Smooth muscle cell (in vitro differentiated cells): ENCODE measurements at regions not wholly inside any gene's neighbourhood (a gene's known extent, or its start where the extent isn't known, plus 50 kb on each side); places are given as distances from the start of the nearest gene placed in this dataset.
A peak's percentile ranks its signal among the peaks of the same experiment; 100 is the strongest.

Source experiments
- DNase-seq: peaks from one replicate; lab custom pipeline; 2025; ENCODE audit not compliant: unreplicated experiment; lab: John Stamatoyannopoulos, UW
- H2AFZ ChIP-seq: fragments of 200-600 bp; sonication (generic); 2 replicates; pipeline ENCODE4 v1.6.0; 2016; ENCODE audit warnings: antibody characterized with exemption, low read depth, mild to moderate bottlenecking
- H3F3A ChIP-seq: fragments of 200-600 bp; sonication (generic); 2 replicates; pipeline ENCODE4 v1.6.0; 2017; ENCODE audit warnings: antibody characterized with exemption, low read depth
- H3K27ac ChIP-seq: fragments of 200-600 bp; sonication (generic); 2 replicates; pipeline ENCODE4 v1.5.1; 2016; ENCODE audit warnings: low read depth, mild to moderate bottlenecking
- H3K27me3 ChIP-seq: fragments of 200-600 bp; sonication (generic); 2 replicates; pipeline ENCODE4 v1.6.1; 2016; ENCODE audit warnings: low read depth, mild to moderate bottlenecking
- H3K36me3 ChIP-seq: fragments of 200-600 bp; sonication (generic); 2 replicates; pipeline ENCODE4 v1.5.1; 2016; ENCODE audit warnings: low read depth
- H3K4me1 ChIP-seq: fragments of 200-600 bp; sonication (generic); 2 replicates; pipeline ENCODE4 v1.5.1; 2016; ENCODE audit warnings: low read depth
- H3K4me2 ChIP-seq: fragments of 200-600 bp; sonication (generic); 2 replicates; pipeline ENCODE4 v1.6.0; 2016; ENCODE audit warnings: mild to moderate bottlenecking
- H3K4me3 ChIP-seq: fragments of 200-600 bp; sonication (generic); 2 replicates; pipeline ENCODE4 v1.5.1; 2016; ENCODE audit warnings: mild to moderate bottlenecking
- H3K79me2 ChIP-seq: fragments of 200-600 bp; sonication (generic); 2 replicates; pipeline ENCODE4 v1.6.0; 2016; ENCODE audit warnings: low read depth, mild to moderate bottlenecking
- H3K9ac ChIP-seq: fragments of 200-600 bp; sonication (generic); 2 replicates; pipeline ENCODE4 v1.6.0; 2016; ENCODE audit warnings: low read depth
- H3K9me3 ChIP-seq: fragments of 200-600 bp; sonication (generic); replicated peaks from 2 replicates; pipeline ENCODE4 v1.5.1; 2016; ENCODE audit warnings: low read depth
- H4K20me1 ChIP-seq: fragments of 200-600 bp; sonication (generic); 2 replicates; pipeline ENCODE4 v1.6.0; 2016; ENCODE audit warnings: low read depth
- WGBS: methylation state at CpG from one replicate; pipeline ENCODE4 v1.1.7; 2016; ENCODE audit warnings: low lambda C conversion rate; 5-methylcytosine and 5-hydroxymethylcytosine counted together
- TF ChIP-seq, protein P1 (sequence below): fragments of 200-600 bp; sonication (generic); IDR thresholded peaks from 2 replicates; pipeline ENCODE4 v1.5.1; 2017; ENCODE audit warnings: borderline replicate concordance, mild to moderate bottlenecking, antibody characterized with exemption; ENCODE audit not compliant: insufficient read depth, poor library complexity, severe bottlenecking

DNA sequence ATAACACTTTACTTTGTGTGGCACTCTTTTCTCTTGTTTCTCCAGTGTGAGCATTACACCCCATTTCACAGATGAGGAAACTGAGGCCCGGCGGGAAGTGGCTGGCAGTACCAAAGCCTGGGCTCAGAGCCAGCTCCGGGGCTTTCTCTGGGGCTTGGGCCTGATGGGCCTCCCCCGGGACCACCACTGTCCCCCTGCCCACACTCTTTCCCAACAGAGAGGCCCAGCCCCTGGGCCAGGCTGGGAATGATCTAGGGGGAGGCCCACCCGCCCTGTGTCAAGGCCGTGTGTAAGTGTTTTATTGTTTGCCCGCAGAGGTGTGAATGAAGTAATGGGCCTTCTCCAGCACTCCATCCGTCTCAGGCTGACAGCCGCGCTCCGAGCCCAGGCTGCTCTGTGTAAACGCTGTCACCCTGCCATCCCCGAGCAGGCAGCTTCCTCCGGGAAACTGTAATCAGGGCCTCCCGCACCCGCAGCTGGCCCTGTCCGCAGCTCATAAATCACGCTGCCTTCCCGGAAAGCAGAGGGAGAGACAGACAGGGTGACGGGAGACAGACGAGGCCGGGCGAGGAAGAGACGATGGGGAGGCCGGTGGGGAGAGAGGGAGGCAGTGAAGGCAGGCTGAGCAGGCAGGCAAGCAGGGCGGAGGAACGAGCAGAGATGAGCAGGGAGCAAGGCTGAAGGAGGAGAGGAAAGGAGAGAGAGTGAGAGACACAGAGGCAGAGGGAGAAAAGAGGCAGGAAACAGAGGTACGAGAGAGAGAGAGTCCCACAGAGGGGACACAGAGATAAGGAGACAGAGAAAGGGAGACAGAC, 109.7 kb upstream of the ZBTB40 start:
- TF ChIP-seq, protein P1, sequence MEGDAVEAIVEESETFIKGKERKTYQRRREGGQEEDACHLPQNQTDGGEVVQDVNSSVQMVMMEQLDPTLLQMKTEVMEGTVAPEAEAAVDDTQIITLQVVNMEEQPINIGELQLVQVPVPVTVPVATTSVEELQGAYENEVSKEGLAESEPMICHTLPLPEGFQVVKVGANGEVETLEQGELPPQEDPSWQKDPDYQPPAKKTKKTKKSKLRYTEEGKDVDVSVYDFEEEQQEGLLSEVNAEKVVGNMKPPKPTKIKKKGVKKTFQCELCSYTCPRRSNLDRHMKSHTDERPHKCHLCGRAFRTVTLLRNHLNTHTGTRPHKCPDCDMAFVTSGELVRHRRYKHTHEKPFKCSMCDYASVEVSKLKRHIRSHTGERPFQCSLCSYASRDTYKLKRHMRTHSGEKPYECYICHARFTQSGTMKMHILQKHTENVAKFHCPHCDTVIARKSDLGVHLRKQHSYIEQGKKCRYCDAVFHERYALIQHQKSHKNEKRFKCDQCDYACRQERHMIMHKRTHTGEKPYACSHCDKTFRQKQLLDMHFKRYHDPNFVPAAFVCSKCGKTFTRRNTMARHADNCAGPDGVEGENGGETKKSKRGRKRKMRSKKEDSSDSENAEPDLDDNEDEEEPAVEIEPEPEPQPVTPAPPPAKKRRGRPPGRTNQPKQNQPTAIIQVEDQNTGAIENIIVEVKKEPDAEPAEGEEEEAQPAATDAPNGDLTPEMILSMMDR = no peak
- Histone ChIP-seq H3F3A (no peaks in the 10 kb centered on the region), H3K4me2 (peak overlapping the region; percentile 68), H3K4me3 (peak overlapping the region; percentile 23), H3K9ac (no peak overlapping the region), H3K36me3 (no peaks in the 10 kb centered on the region), H2AFZ (peak overlapping the region; percentile 60), H4K20me1 (no peaks in the 10 kb centered on the region), H3K9me3 (no peaks in the 10 kb centered on the region), H3K4me1 (no peaks in the 10 kb centered on the region), H3K79me2 (no peaks in the 10 kb centered on the region), H3K27me3 (peaks cover 97% of the 10 kb centered on the region), H3K27ac (no peak overlapping the region)
- 20% methylated on average over 27 of the region's 28 CpGs for WGBS
- DNase-seq = peak; percentile 18

- Histone ChIP-seq H3F3A (no peaks in the 10 kb centered on the region), H3K4me3 (no peak overlapping the region), H2AFZ (no peak overlapping the region), H3K79me2 (no peaks in the 10 kb centered on the region), H3K4me2 (no peak overlapping the region), H3K27ac (no peak overlapping the region), H3K9ac (no peak overlapping the region), H3K36me3 (no peaks in the 10 kb centered on the region), H3K4me1 (no peaks in the 10 kb centered on the region), H3K27me3 (peaks cover 98% of the 10 kb centered on the region), H4K20me1 (no peaks in the 10 kb centered on the region), H3K9me3 (no peaks in the 10 kb centered on the region)
- TF ChIP-seq, protein P1 = no peak
- WGBS = 91% methylated on average over 6 of the region's 8 CpGs
- no peak for DNase-seq
Observed at GRCh38 chr1:22342734-22343191, 108.9 kb upstream of the ZBTB40 start.

DNA sequence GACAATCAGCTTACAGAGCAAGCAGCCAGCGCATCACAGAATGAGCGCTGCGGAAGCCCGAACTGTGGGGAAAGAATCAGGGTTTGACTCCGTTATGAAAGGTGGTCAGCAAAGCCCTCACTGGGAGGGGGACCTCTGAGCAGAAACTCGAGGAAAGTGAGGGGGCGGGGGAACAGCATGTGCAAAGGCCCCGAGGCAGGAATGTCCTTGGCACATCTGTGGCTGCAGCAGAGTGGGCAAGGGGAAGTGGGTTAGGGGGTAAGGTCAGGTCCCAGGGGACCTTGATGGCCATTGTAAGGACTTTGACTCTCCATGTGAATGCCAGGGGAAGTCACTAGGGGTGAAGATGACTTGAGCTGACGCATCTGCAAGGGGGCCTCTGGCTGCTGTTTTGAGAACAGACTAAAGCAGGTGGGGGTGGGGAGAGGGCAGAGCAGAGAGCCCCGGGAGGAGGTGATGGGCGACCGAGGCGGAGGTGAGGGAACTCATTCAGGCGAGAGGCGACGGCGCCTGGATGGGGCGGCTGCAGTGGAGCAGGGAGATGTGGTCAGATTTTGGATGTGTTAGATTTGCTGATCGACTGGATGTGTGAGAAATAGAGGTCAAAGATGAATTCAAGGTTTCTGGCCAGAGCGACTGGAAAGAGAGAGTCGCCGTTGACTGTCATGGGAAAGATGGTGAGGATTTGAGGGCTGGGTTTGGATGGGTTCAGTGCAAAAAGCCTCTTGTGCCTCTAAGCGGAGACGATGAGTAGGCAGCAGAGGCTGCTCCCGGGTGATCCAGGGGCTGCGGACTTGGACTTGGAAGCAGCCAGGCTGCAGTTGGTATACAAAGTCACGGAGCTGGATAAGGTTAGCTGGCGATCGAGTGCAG, 108.0 kb upstream of the ZBTB40 start:
- H3F3A ChIP-seq = no peaks in the 10 kb centered on the region
- H3K27me3 ChIP-seq = peaks cover 98% of the 10 kb centered on the region
- H3K27ac ChIP-seq = no peak overlapping the region
- no peak overlapping the region for H2AFZ ChIP-seq
- no peak overlapping the region for H3K4me3 ChIP-seq
- no peak for DNase-seq
- 88% methylated on average over 29 of the region's 29 CpGs for WGBS
- H3K79me2 ChIP-seq = no peaks in the 10 kb centered on the region
- H3K36me3 ChIP-seq = no peaks in the 10 kb centered on the region
- no peaks in the 10 kb centered on the region for H4K20me1 ChIP-seq
- H3K4me2 ChIP-seq = no peak overlapping the region
- TF ChIP-seq, protein P1 = no peak
- no peaks in the 10 kb centered on the region for H3K4me1 ChIP-seq
- no peaks in the 10 kb centered on the region for H3K9me3 ChIP-seq
- H3K9ac ChIP-seq = no peak overlapping the region
